ENCODE measurements at regions not wholly inside any gene's neighbourhood (a gene's known extent, or its start where the extent isn't known, plus 50 kb on each side); places are given as distances from the start of the nearest gene placed in this dataset.

- DNase-seq (ENCODE audit: extremely low read depth, low read depth), result no peak
- H3K4me3 ChIP-seq (replicated peaks; ENCODE audit: low read depth, low read length), result no peak overlapping the region
- TF ChIP-seq CTCF (IDR thresholded peaks at IDR 0.05; ENCODE audit: low read depth, low read length, missing control alignments), result no peak
Measured at GRCh38 chr9:106655966-106656365, 207.0 kb upstream of the ZNF462 start.

GRCh38 chr9:106657926-106658325 lies 205.0 kb upstream of the ZNF462 start:
- no peak for DNase-seq (ENCODE audit: extremely low read depth, low read depth)
- TF ChIP-seq CTCF (IDR thresholded peaks at IDR 0.05; ENCODE audit: low read depth, low read length, missing control alignments), result no peak
- H3K4me3 ChIP-seq (replicated peaks; ENCODE audit: low read depth, low read length), result no peak overlapping the region

GRCh38 chr9:106668534-106668933 lies 194.4 kb upstream of the ZNF462 start:
- DNase-seq (ENCODE audit: extremely low read depth, low read depth), result no peak
- H3K4me3 ChIP-seq (replicated peaks; ENCODE audit: low read depth, low read length), result no peak overlapping the region
- no peak for TF ChIP-seq CTCF (IDR thresholded peaks at IDR 0.05; ENCODE audit: low read depth, low read length, missing control alignments)

- no peak for DNase-seq (ENCODE audit: extremely low read depth, low read depth)
- no peak for TF ChIP-seq CTCF (IDR thresholded peaks at IDR 0.05; ENCODE audit: low read depth, low read length, missing control alignments)
- no peak overlapping the region for H3K4me3 ChIP-seq (replicated peaks; ENCODE audit: low read depth, low read length)
Measured at GRCh38 chr9:106669835-106670234, 193.1 kb upstream of the ZNF462 start.

GRCh38 chr9:106670418-106670817 lies 192.5 kb upstream of the ZNF462 start:
- no peak for TF ChIP-seq CTCF (IDR thresholded peaks at IDR 0.05; ENCODE audit: low read depth, low read length, missing control alignments)
- DNase-seq (ENCODE audit: extremely low read depth, low read depth), result no peak
- no peak overlapping the region for H3K4me3 ChIP-seq (replicated peaks; ENCODE audit: low read depth, low read length)

GRCh38 chr9:106675780-106676179 lies 187.2 kb upstream of the ZNF462 start:
- DNase-seq (ENCODE audit: extremely low read depth, low read depth), result no peak
- H3K4me3 ChIP-seq (replicated peaks; ENCODE audit: low read depth, low read length), result no peak overlapping the region
- TF ChIP-seq CTCF (IDR thresholded peaks at IDR 0.05; ENCODE audit: low read depth, low read length, missing control alignments), result no peak

- no peak for TF ChIP-seq CTCF (IDR thresholded peaks at IDR 0.05; ENCODE audit: low read depth, low read length, missing control alignments)
- DNase-seq (ENCODE audit: extremely low read depth, low read depth), result no peak
- H3K4me3 ChIP-seq (replicated peaks; ENCODE audit: low read depth, low read length), result no peak overlapping the region
Measured at GRCh38 chr9:106677374-106677773, 185.6 kb upstream of the ZNF462 start.
